Stomach (tissue), 4 donors: ENCODE measurements at regions not wholly inside any gene's neighbourhood (a gene's known extent, or its start where the extent isn't known, plus 50 kb on each side); places are given as distances from the start of the nearest gene placed in this dataset.

Experiments used
- CTCF ChIP-seq, 7 experiments: fragments of 450-650 bp in 4 of 7; fragments of 200-600 bp in 3 of 7; sonication (generic) in 3 of 7; IDR thresholded peaks; one replicate each; pipeline ENCODE4 v1.5.1; 2016 to 2019; ENCODE audit warnings: antibody characterized with exemption in 7 of 7, control low read depth in 2 of 7, mild to moderate bottlenecking in 1 of 7
- EP300 ChIP-seq: sonication (generic); formaldehyde crosslinking; IDR thresholded peaks from one replicate; pipeline ENCODE4 v1.6.1; 2017; ENCODE audit warnings: antibody characterized with exemption
- POLR2A ChIP-seq, 4 donors: fragments of 450-650 bp; IDR thresholded peaks; one replicate each; pipeline ENCODE4 v1.6.1; 2016; ENCODE audit warnings: antibody characterized with exemption in 4 of 4, control low read depth in 2 of 4, mild to moderate bottlenecking in 1 of 4, moderate library complexity in 1 of 4

- TF ChIP-seq CTCF (IDR thresholded peaks at IDR 0.05), result no peak
- TF ChIP-seq EP300, result no peak
- no peak for TF ChIP-seq POLR2A (IDR thresholded peaks at IDR 0.05)
These were observed 165.9 kb upstream of the RND3 start for GRCh38 chr2:150653351-150653750.
